ENCODE measurements at regions not wholly inside any gene's neighbourhood (a gene's known extent, or its start where the extent isn't known, plus 50 kb on each side); places are given as distances from the start of the nearest gene placed in this dataset.

DNA sequence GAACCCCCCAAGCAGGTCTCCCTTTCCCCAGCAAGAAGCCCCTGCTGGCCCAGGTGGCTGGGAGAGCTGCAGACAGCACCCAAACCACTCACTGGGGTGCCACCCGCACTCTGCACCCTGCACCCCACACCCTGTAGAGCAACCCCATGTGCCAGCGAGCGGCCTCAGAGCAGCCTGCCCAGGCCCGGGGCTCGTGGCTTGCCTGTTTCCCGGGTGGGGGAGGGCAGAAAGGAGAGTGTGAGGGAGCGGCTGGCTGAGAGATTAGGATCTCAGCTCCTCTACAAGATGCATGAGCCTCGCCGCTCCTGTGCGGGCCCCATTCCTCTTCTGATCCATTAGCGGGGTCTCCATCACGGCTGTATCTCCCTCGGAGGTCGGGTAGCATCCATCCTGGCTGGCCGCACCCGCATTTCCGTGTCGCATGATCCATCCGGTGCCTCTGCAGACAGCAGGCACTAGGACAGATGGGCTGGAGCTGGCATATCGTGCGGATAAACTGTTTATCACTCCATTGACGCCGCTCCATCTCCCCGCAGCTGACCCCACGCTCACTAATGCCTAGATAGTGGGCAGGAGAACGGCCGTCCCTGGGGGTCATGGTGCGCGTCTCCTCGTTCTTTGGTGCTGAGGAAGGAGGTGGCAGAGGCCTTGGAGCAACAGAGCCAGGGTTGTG is 54.4 kb downstream of the MRPL36 start:
- TF ChIP-seq ZNF274 (IDR thresholded peaks at IDR 0.05; ENCODE audit: low read depth, low read length) = no peak
- no peak for TF ChIP-seq YY1 (IDR thresholded peaks at IDR 0.05; ENCODE audit: insufficient read depth, insufficient read length)
- TF ChIP-seq SUZ12 (IDR thresholded peaks at IDR 0.05; ENCODE audit: extremely low read depth, insufficient read depth, insufficient read length) = no peak
